MM.1S (cell line): ENCODE measurements at regions not wholly inside any gene's neighbourhood (a gene's known extent, or its start where the extent isn't known, plus 50 kb on each side); places are given as distances from the start of the nearest gene placed in this dataset.

ENCODE experiments used
- CTCF ChIP-seq: fragments of 300-600 bp; sonication (generic); IDR thresholded peaks from 2 replicates; pipeline ENCODE4 v1.5.1; 2016; ENCODE audit warnings: antibody characterized with exemption, low read length, mixed read lengths
- EZH2 ChIP-seq: fragments of 300-600 bp; sonication (generic); optimal IDR thresholded peaks from 2 replicates; pipeline ENCODE3; 2017; ENCODE audit warnings: low read depth, mild to moderate bottlenecking, antibody characterized with exemption, low read length, mixed read lengths
- EZH2phosphoT487 ChIP-seq: fragments of 300-600 bp; sonication (generic); IDR thresholded peaks from 2 replicates; pipeline ENCODE4 v1.6.1; 2018; ENCODE audit warnings: antibody characterized with exemption, low read length

- TF ChIP-seq CTCF (no peak), EZH2 (no peak), EZH2phosphoT487 (no peak)
Observed at GRCh38 chr16:47979616-47980182, 176.1 kb downstream of the ABCC12 start.
